Left kidney (tissue), 1 donor: ENCODE measurements at regions not wholly inside any gene's neighbourhood (a gene's known extent, or its start where the extent isn't known, plus 50 kb on each side); places are given as distances from the start of the nearest gene placed in this dataset.

Experiments used
- DNase-seq: peaks from one replicate; pipeline ENCODE4 v3.0.0-alpha.2; 2013

- no peak for DNase-seq
Observed at GRCh38 chr3:144073698-144074097, 102.1 kb downstream of the DIPK2A start.

GRCh38 chr3:144079634-144080033 lies 108.0 kb downstream of the DIPK2A start:
- DNase-seq, result no peak

GRCh38 chr3:144084929-144085328 lies 113.3 kb downstream of the DIPK2A start:
- no peak for DNase-seq

GRCh38 chr3:144085964-144086363 lies 114.3 kb downstream of the DIPK2A start:
- DNase-seq, result peak; percentile 14

GRCh38 chr3:144096016-144096415 lies 124.4 kb downstream of the DIPK2A start:
- DNase-seq, result no peak

- DNase-seq, result no peak
Observed at GRCh38 chr3:144097163-144097562, 125.5 kb downstream of the DIPK2A start.

GRCh38 chr3:144098691-144099090 lies 127.1 kb downstream of the DIPK2A start:
- no peak for DNase-seq

- no peak for DNase-seq
Observed at GRCh38 chr3:144102421-144102820, 130.8 kb downstream of the DIPK2A start.

GRCh38 chr3:144104186-144104585 lies 132.6 kb downstream of the DIPK2A start:
- no peak for DNase-seq

- no peak for DNase-seq
Observed at GRCh38 chr3:144104679-144105078, 133.1 kb downstream of the DIPK2A start.

- DNase-seq, result peak; percentile 40
Observed at GRCh38 chr3:144105542-144105941, 133.9 kb downstream of the DIPK2A start.

GRCh38 chr3:144106970-144107369 lies 135.3 kb downstream of the DIPK2A start:
- DNase-seq, result no peak

- no peak for DNase-seq
Observed at GRCh38 chr3:144107923-144108322, 136.3 kb downstream of the DIPK2A start.

GRCh38 chr3:144109944-144110343 lies 138.3 kb downstream of the DIPK2A start:
- DNase-seq, result no peak

- DNase-seq, result no peak
Observed at GRCh38 chr3:144112036-144112435, 140.4 kb downstream of the DIPK2A start.

- no peak for DNase-seq
Observed at GRCh38 chr3:144112437-144112836, 140.8 kb downstream of the DIPK2A start.

GRCh38 chr3:144114767-144115166 lies 143.1 kb downstream of the DIPK2A start:
- no peak for DNase-seq

- no peak for DNase-seq
Observed at GRCh38 chr3:144119633-144120032, 148.0 kb downstream of the DIPK2A start.

- no peak for DNase-seq
Observed at GRCh38 chr3:144121661-144122060, 150.0 kb downstream of the DIPK2A start.

GRCh38 chr3:144127014-144127413 lies 155.4 kb downstream of the DIPK2A start:
- no peak for DNase-seq

GRCh38 chr3:144127700-144128099 lies 156.1 kb downstream of the DIPK2A start:
- DNase-seq, result no peak

- DNase-seq, result no peak
Observed at GRCh38 chr3:144128108-144128892, 156.7 kb downstream of the DIPK2A start.

GRCh38 chr3:144129536-144130214 lies 158.1 kb downstream of the DIPK2A start:
- DNase-seq, result no peak

- no peak for DNase-seq
Observed at GRCh38 chr3:144141074-144141473, 169.5 kb downstream of the DIPK2A start.
